IPS-18a (cell line): ENCODE measurements at regions not wholly inside any gene's neighbourhood (a gene's known extent, or its start where the extent isn't known, plus 50 kb on each side); places are given as distances from the start of the nearest gene placed in this dataset.
"Not testable (repeated sequence)": the region's sequence is repeated elsewhere in the genome, so short reads cannot be mapped to it uniquely, and the experiment has no call there.

Experiments used
- H3K27ac ChIP-seq: one replicate; pipeline ENCODE4 v1.5.1; 2013; ENCODE audit warnings: low read length
- H3K27me3 ChIP-seq: one replicate; pipeline ENCODE4 v1.6.1; 2013; ENCODE audit warnings: mild to moderate bottlenecking, low read length; ENCODE audit not compliant: control insufficient read depth, insufficient read depth
- H3K36me3 ChIP-seq: one replicate; pipeline ENCODE4 v1.6.1; 2013; ENCODE audit warnings: low read depth, low read length; ENCODE audit not compliant: control insufficient read depth
- H3K4me1 ChIP-seq: one replicate; pipeline ENCODE4 v1.6.1; 2013; ENCODE audit warnings: low read depth, low read length; ENCODE audit not compliant: control insufficient read depth
- H3K4me3 ChIP-seq: one replicate; pipeline ENCODE4 v1.5.1; 2013; ENCODE audit warnings: low read length
- H3K9ac ChIP-seq: one replicate; pipeline ENCODE4 v1.6.1; 2013; ENCODE audit warnings: mild to moderate bottlenecking, low read length, moderate library complexity
- H3K9me3 ChIP-seq: one replicate; pipeline ENCODE4 v1.6.1; 2013; ENCODE audit warnings: low read depth, low read length; ENCODE audit not compliant: control insufficient read depth

GRCh38 chr12:20040831-20041230, 327.5 kb upstream of the PDE3A start:
- Histone ChIP-seq H3K9me3 (no peaks in the 10 kb centered on the region), H3K27ac (no peak overlapping the region)

GRCh38 chr12:20044351-20044750, 324.0 kb upstream of the PDE3A start:
- H3K9me3 ChIP-seq, result no peaks in the 10 kb centered on the region
- no peaks in the 10 kb centered on the region for H3K27me3 ChIP-seq
- no peak overlapping the region for H3K9ac ChIP-seq
- no peak overlapping the region for H3K27ac ChIP-seq
- peaks cover 3% of the 10 kb centered on the region for H3K4me1 ChIP-seq
- H3K36me3 ChIP-seq, result no peaks in the 10 kb centered on the region
- no peak overlapping the region for H3K4me3 ChIP-seq

More at GRCh38 chr12:20040831-20041230, 327.5 kb upstream of the PDE3A start:
- Histone ChIP-seq H3K9ac (no peak overlapping the region), H3K4me1 (peaks cover 3% of the 10 kb centered on the region), H3K36me3 (no peaks in the 10 kb centered on the region), H3K4me3 (no peak overlapping the region), H3K27me3 (no peaks in the 10 kb centered on the region)

GRCh38 chr12:20044846-20045245, 323.5 kb upstream of the PDE3A start:
- H3K27ac ChIP-seq, result no peak overlapping the region

GRCh38 chr12:20047901-20048300, 320.4 kb upstream of the PDE3A start:
- no peaks in the 10 kb centered on the region for H3K36me3 ChIP-seq
- no peak overlapping the region for H3K27ac ChIP-seq
- no peak overlapping the region for H3K4me3 ChIP-seq
- no peak overlapping the region for H3K9ac ChIP-seq
- no peaks in the 10 kb centered on the region for H3K27me3 ChIP-seq
- no peaks in the 10 kb centered on the region for H3K9me3 ChIP-seq
- no peaks in the 10 kb centered on the region for H3K4me1 ChIP-seq

More at GRCh38 chr12:20044846-20045245, 323.5 kb upstream of the PDE3A start:
- Histone ChIP-seq H3K4me1 (peaks cover 3% of the 10 kb centered on the region), H3K9ac (no peak overlapping the region), H3K36me3 (no peaks in the 10 kb centered on the region), H3K9me3 (no peaks in the 10 kb centered on the region), H3K27me3 (no peaks in the 10 kb centered on the region), H3K4me3 (no peak overlapping the region)

- Histone ChIP-seq H3K36me3 (no peaks in the 10 kb centered on the region), H3K9ac (no peak overlapping the region), H3K9me3 (no peaks in the 10 kb centered on the region), H3K27ac (no peak overlapping the region), H3K4me3 (no peak overlapping the region), H3K27me3 (no peaks in the 10 kb centered on the region), H3K4me1 (no peaks in the 10 kb centered on the region)
These were observed 318.1 kb upstream of the PDE3A start for GRCh38 chr12:20050221-20050620.

GRCh38 chr12:20053782-20054181, 314.6 kb upstream of the PDE3A start:
- H3K4me1 ChIP-seq, result no peaks in the 10 kb centered on the region

GRCh38 chr12:20055856-20056255, 312.5 kb upstream of the PDE3A start:
- H3K27me3 ChIP-seq, result no peaks in the 10 kb centered on the region
- H3K4me1 ChIP-seq, result no peaks in the 10 kb centered on the region
- H3K4me3 ChIP-seq, result no peak overlapping the region
- no peak overlapping the region for H3K9ac ChIP-seq
- H3K27ac ChIP-seq, result no peak overlapping the region
- H3K9me3 ChIP-seq, result no peaks in the 10 kb centered on the region
- H3K36me3 ChIP-seq, result no peaks in the 10 kb centered on the region

More at GRCh38 chr12:20053782-20054181, 314.6 kb upstream of the PDE3A start:
- Histone ChIP-seq H3K4me3 (no peak overlapping the region), H3K9me3 (no peaks in the 10 kb centered on the region), H3K36me3 (no peaks in the 10 kb centered on the region), H3K27ac (no peak overlapping the region), H3K27me3 (no peaks in the 10 kb centered on the region), H3K9ac (no peak overlapping the region)

GRCh38 chr12:20057398-20057797, 310.9 kb upstream of the PDE3A start:
- no peaks in the 10 kb centered on the region for H3K27me3 ChIP-seq
- H3K4me1 ChIP-seq, result no peaks in the 10 kb centered on the region
- no peak overlapping the region for H3K27ac ChIP-seq
- H3K9ac ChIP-seq, result no peak overlapping the region
- no peaks in the 10 kb centered on the region for H3K9me3 ChIP-seq
- H3K36me3 ChIP-seq, result no peaks in the 10 kb centered on the region
- no peak overlapping the region for H3K4me3 ChIP-seq

- Histone ChIP-seq H3K4me3 (no peak overlapping the region), H3K4me1 (no peaks in the 10 kb centered on the region), H3K9me3 (no peaks in the 10 kb centered on the region), H3K27me3 (no peaks in the 10 kb centered on the region), H3K9ac (no peak overlapping the region), H3K27ac (no peak overlapping the region), H3K36me3 (no peaks in the 10 kb centered on the region)
These were observed 305.2 kb upstream of the PDE3A start for GRCh38 chr12:20063116-20063515.

- H3K9me3 ChIP-seq, result no peaks in the 10 kb centered on the region
- no peak overlapping the region for H3K4me3 ChIP-seq
- no peaks in the 10 kb centered on the region for H3K36me3 ChIP-seq
- H3K4me1 ChIP-seq, result no peaks in the 10 kb centered on the region
- H3K27me3 ChIP-seq, result no peaks in the 10 kb centered on the region
- no peak overlapping the region for H3K27ac ChIP-seq
- no peak overlapping the region for H3K9ac ChIP-seq
These were observed 290.7 kb upstream of the PDE3A start for GRCh38 chr12:20077618-20078017.

GRCh38 chr12:20089077-20089476, 279.3 kb upstream of the PDE3A start:
- Histone ChIP-seq H3K4me1 (no peaks in the 10 kb centered on the region), H3K27ac (no peak overlapping the region), H3K36me3 (no peaks in the 10 kb centered on the region), H3K9ac (no peak overlapping the region), H3K27me3 (no peaks in the 10 kb centered on the region), H3K4me3 (no peak overlapping the region), H3K9me3 (no peaks in the 10 kb centered on the region)

- not testable (repeated sequence) for H3K9ac ChIP-seq, H3K27me3 ChIP-seq, H3K4me1 ChIP-seq, H3K4me3 ChIP-seq, H3K36me3 ChIP-seq, H3K9me3 ChIP-seq, H3K27ac ChIP-seq
These were observed 275.0 kb upstream of the PDE3A start for GRCh38 chr12:20093190-20093810.
